OCI-LY3 (cell line): ENCODE measurements at regions not wholly inside any gene's neighbourhood (a gene's known extent, or its start where the extent isn't known, plus 50 kb on each side); places are given as distances from the start of the nearest gene placed in this dataset.

Source experiments
- H2AFZ ChIP-seq: fragments of 200-600, 300-600 bp; shearing (Covaris generic); 2 replicates; pipeline ENCODE4 v1.6.0; 2014; ENCODE audit warnings: antibody characterized with exemption, low read depth, low read length
- H3K27ac ChIP-seq: fragments of 200-600, 300-600 bp; sonication (generic); 2 replicates; pipeline ENCODE4 v1.5.1; 2014; ENCODE audit warnings: mild to moderate bottlenecking, low read length, moderate library complexity, mixed read lengths
- H3K27me3 ChIP-seq: fragments of 200-600, 300-600 bp; sonication (generic); 2 replicates; pipeline ENCODE4 v1.6.1; 2014; ENCODE audit warnings: low read depth, low read length, mixed read lengths
- H3K36me3 ChIP-seq: fragments of 200-600, 300-600 bp; sonication (generic); replicated peaks from 2 replicates; pipeline ENCODE3; 2014; ENCODE audit warnings: low read depth, low read length, mixed read lengths
- H3K4me1 ChIP-seq: fragments of 300-600, 200-600 bp; sonication (generic); 2 replicates; pipeline ENCODE4 v1.6.1; 2014; ENCODE audit warnings: low read length, mixed read lengths
- H3K4me2 ChIP-seq: fragments of 200-600, 300-600 bp; sonication (generic); 2 replicates; pipeline ENCODE4 v1.6.1; 2014; ENCODE audit warnings: low read length, mixed read lengths
- H3K4me3 ChIP-seq: fragments of 300-600, 200-600 bp; sonication (generic); 2 replicates; pipeline ENCODE4 v1.5.1; 2014; ENCODE audit warnings: antibody characterized with exemption, mild to moderate bottlenecking, low read length, moderate library complexity
- H3K79me2 ChIP-seq: fragments of 300-600, 200-600 bp; shearing (Covaris generic); 2 replicates; pipeline ENCODE4 v1.6.1; 2014; ENCODE audit warnings: mild to moderate bottlenecking, low read length, mixed read lengths
- H3K9ac ChIP-seq: fragments of 300-600, 200-600 bp; shearing (Covaris generic); 2 replicates; pipeline ENCODE4 v1.6.0; 2014; ENCODE audit warnings: mild to moderate bottlenecking, low read length, moderate library complexity
- H3K9me3 ChIP-seq: fragments of 200-600, 300-600 bp; shearing (Covaris generic); 2 replicates; pipeline ENCODE4 v1.6.1; 2014; ENCODE audit warnings: low read length, mixed read lengths; ENCODE audit not compliant: insufficient read depth
- H4K20me1 ChIP-seq: fragments of 200-600, 300-600 bp; sonication (generic); 2 replicates; pipeline ENCODE4 v1.6.1; 2016; ENCODE audit warnings: low read length, mixed read lengths; ENCODE audit not compliant: insufficient read depth
- CTCF ChIP-seq: fragments of 200-600, 300-600 bp; sonication (generic); IDR thresholded peaks from 2 replicates; pipeline ENCODE4 v1.5.1; 2014; ENCODE audit warnings: antibody characterized with exemption, low read length, low read depth
- EZH2phosphoT487 ChIP-seq: fragments of 200-600 bp; shearing (Covaris generic); IDR thresholded peaks from 2 replicates; pipeline ENCODE4 v1.6.1; 2018; ENCODE audit warnings: antibody characterized with exemption, mixed run types, low read depth

GRCh38 chr16:63717806-63718205 lies 1404.1 kb downstream of the CDH11 start:
- no peaks in the 10 kb centered on the region for H3K4me1 ChIP-seq
- H3K4me3 ChIP-seq = no peak overlapping the region
- TF ChIP-seq CTCF = no peak
- no peak for TF ChIP-seq EZH2phosphoT487
- H3K27me3 ChIP-seq = no peaks in the 10 kb centered on the region
- H3K9me3 ChIP-seq = no peaks in the 10 kb centered on the region
- no peak overlapping the region for H3K27ac ChIP-seq
- H3K36me3 ChIP-seq = no peaks in the 10 kb centered on the region
- H2AFZ ChIP-seq = no peak overlapping the region
- H3K4me2 ChIP-seq = no peak overlapping the region
- H4K20me1 ChIP-seq = no peaks in the 10 kb centered on the region
- H3K79me2 ChIP-seq = no peaks in the 10 kb centered on the region
- H3K9ac ChIP-seq = no peak overlapping the region

- no peak overlapping the region for H2AFZ ChIP-seq
- H3K36me3 ChIP-seq = no peaks in the 10 kb centered on the region
- H3K9ac ChIP-seq = no peak overlapping the region
- H3K27me3 ChIP-seq = no peaks in the 10 kb centered on the region
- no peak overlapping the region for H3K4me2 ChIP-seq
- H4K20me1 ChIP-seq = no peaks in the 10 kb centered on the region
- no peaks in the 10 kb centered on the region for H3K4me1 ChIP-seq
- no peak overlapping the region for H3K27ac ChIP-seq
- H3K4me3 ChIP-seq = no peak overlapping the region
- H3K79me2 ChIP-seq = no peaks in the 10 kb centered on the region
- TF ChIP-seq EZH2phosphoT487 = no peak
- no peak for TF ChIP-seq CTCF
- no peaks in the 10 kb centered on the region for H3K9me3 ChIP-seq
These were observed 1407.0 kb downstream of the CDH11 start for GRCh38 chr16:63714876-63715275.

- Histone ChIP-seq H3K4me2 (no peak overlapping the region), H3K4me3 (no peak overlapping the region), H4K20me1 (no peaks in the 10 kb centered on the region), H3K27me3 (no peaks in the 10 kb centered on the region), H3K9me3 (no peaks in the 10 kb centered on the region), H3K79me2 (no peaks in the 10 kb centered on the region), H2AFZ (no peak overlapping the region), H3K4me1 (no peaks in the 10 kb centered on the region), H3K36me3 (no peaks in the 10 kb centered on the region), H3K27ac (no peak overlapping the region), H3K9ac (no peak overlapping the region)
- TF ChIP-seq EZH2phosphoT487 (no peak), CTCF (no peak)
These were observed 1409.1 kb downstream of the CDH11 start for GRCh38 chr16:63712725-63713124.

GRCh38 chr16:63703612-63704011 lies 1418.3 kb downstream of the CDH11 start:
- Histone ChIP-seq H3K27me3 (no peaks in the 10 kb centered on the region), H3K79me2 (no peaks in the 10 kb centered on the region), H2AFZ (no peak overlapping the region)

More at GRCh38 chr16:63703612-63704011, 1418.3 kb downstream of the CDH11 start:
- no peak overlapping the region for H3K4me3 ChIP-seq
- no peaks in the 10 kb centered on the region for H3K9me3 ChIP-seq
- H3K27ac ChIP-seq = no peak overlapping the region
- H3K4me2 ChIP-seq = no peak overlapping the region
- no peak for TF ChIP-seq EZH2phosphoT487
- no peak for TF ChIP-seq CTCF
- no peaks in the 10 kb centered on the region for H3K36me3 ChIP-seq
- H4K20me1 ChIP-seq = no peaks in the 10 kb centered on the region
- no peak overlapping the region for H3K9ac ChIP-seq
- no peaks in the 10 kb centered on the region; the same call in 1 of the 2 replicates for H3K4me1 ChIP-seq
